PFSK-1 (cell line): ENCODE measurements at regions not wholly inside any gene's neighbourhood (a gene's known extent, or its start where the extent isn't known, plus 50 kb on each side); places are given as distances from the start of the nearest gene placed in this dataset.

ENCODE experiments used
- FOXP2 ChIP-seq: optimal IDR thresholded peaks from 2 replicates; pipeline ENCODE3; 2011; ENCODE audit warnings: borderline replicate concordance, control low read depth, inconsistent platforms; ENCODE audit not compliant: insufficient read depth; ENCODE audit errors: extremely low read length, extremely low read depth
- POLR2AphosphoS5 ChIP-seq: IDR thresholded peaks from 2 replicates; pipeline ENCODE4 v1.6.1; 2012; ENCODE audit warnings: low read depth, mild to moderate bottlenecking, control low read depth, low read length, moderate library complexity
- SIN3A ChIP-seq: IDR thresholded peaks from 2 replicates; pipeline ENCODE4 v1.6.1; 2012; ENCODE audit warnings: mild to moderate bottlenecking, low read length, moderate library complexity, borderline replicate concordance; ENCODE audit not compliant: insufficient read depth
- TAF1 ChIP-seq: IDR thresholded peaks from 2 replicates; pipeline ENCODE4 v1.6.1; 2012; ENCODE audit warnings: low read length, control low read depth, borderline replicate concordance; ENCODE audit not compliant: insufficient read depth
- TF ChIP-seq, protein P1 (sequence below), 2 experiments: IDR thresholded peaks; 2 replicates each; pipeline versions ENCODE4 v1.6.1 to v1.8.0; 2011 to 2012; ENCODE audit warnings: low read depth in 2 of 2, low read length in 2 of 2, control low read depth in 1 of 2, inconsistent platforms in 1 of 2, mild to moderate bottlenecking in 1 of 2, moderate library complexity in 1 of 2; ENCODE audit not compliant: insufficient read depth in 1 of 2

GRCh38 chr3:109685084-109686079, 348.0 kb upstream of the DPPA4 start:
- TF ChIP-seq FOXP2 (no peak), SIN3A (no peak), POLR2AphosphoS5 (no peak), TAF1 (no peak)
- TF ChIP-seq, protein P1, sequence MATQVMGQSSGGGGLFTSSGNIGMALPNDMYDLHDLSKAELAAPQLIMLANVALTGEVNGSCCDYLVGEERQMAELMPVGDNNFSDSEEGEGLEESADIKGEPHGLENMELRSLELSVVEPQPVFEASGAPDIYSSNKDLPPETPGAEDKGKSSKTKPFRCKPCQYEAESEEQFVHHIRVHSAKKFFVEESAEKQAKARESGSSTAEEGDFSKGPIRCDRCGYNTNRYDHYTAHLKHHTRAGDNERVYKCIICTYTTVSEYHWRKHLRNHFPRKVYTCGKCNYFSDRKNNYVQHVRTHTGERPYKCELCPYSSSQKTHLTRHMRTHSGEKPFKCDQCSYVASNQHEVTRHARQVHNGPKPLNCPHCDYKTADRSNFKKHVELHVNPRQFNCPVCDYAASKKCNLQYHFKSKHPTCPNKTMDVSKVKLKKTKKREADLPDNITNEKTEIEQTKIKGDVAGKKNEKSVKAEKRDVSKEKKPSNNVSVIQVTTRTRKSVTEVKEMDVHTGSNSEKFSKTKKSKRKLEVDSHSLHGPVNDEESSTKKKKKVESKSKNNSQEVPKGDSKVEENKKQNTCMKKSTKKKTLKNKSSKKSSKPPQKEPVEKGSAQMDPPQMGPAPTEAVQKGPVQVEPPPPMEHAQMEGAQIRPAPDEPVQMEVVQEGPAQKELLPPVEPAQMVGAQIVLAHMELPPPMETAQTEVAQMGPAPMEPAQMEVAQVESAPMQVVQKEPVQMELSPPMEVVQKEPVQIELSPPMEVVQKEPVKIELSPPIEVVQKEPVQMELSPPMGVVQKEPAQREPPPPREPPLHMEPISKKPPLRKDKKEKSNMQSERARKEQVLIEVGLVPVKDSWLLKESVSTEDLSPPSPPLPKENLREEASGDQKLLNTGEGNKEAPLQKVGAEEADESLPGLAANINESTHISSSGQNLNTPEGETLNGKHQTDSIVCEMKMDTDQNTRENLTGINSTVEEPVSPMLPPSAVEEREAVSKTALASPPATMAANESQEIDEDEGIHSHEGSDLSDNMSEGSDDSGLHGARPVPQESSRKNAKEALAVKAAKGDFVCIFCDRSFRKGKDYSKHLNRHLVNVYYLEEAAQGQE (IDR thresholded peaks at IDR 0.05; ENCODE audit: insufficient read depth in 1 of 2, low read depth in 2 of 2, low read length in 2 of 2) = no peak

GRCh38 chr3:109687626-109688025, 350.3 kb upstream of the DPPA4 start:
- TF ChIP-seq POLR2AphosphoS5 (no peak), TAF1 (no peak), SIN3A (no peak), FOXP2 (no peak)
- TF ChIP-seq, protein P1 (IDR thresholded peaks at IDR 0.05; ENCODE audit: insufficient read depth in 1 of 2, low read depth in 2 of 2, low read length in 2 of 2) = no peak

GRCh38 chr3:109696932-109697331, 359.6 kb upstream of the DPPA4 start:
- TF ChIP-seq, protein P1 (IDR thresholded peaks at IDR 0.05; ENCODE audit: insufficient read depth in 1 of 2, low read depth in 2 of 2, low read length in 2 of 2) = no peak
- TF ChIP-seq SIN3A (no peak), FOXP2 (no peak), POLR2AphosphoS5 (no peak), TAF1 (no peak)

GRCh38 chr3:109702252-109702651, 364.9 kb upstream of the DPPA4 start:
- TF ChIP-seq FOXP2 = no peak
- TF ChIP-seq TAF1 = no peak
- no peak for TF ChIP-seq SIN3A
- TF ChIP-seq, protein P1 (IDR thresholded peaks at IDR 0.05; ENCODE audit: insufficient read depth in 1 of 2, low read depth in 2 of 2, low read length in 2 of 2) = no peak
- TF ChIP-seq POLR2AphosphoS5 = no peak
